IMR-90 (cell line): ENCODE measurements at regions not wholly inside any gene's neighbourhood (a gene's known extent, or its start where the extent isn't known, plus 50 kb on each side); places are given as distances from the start of the nearest gene placed in this dataset.

Experiments
- ATAC-seq: fragments of 200-7000 bp; cut with Tn5 transposase; 2 replicates; pipeline ENCODE4 v1.9.1; 2020; ENCODE audit warnings: low read depth, mild to moderate bottlenecking, moderate library complexity
- BruUV-seq: library from RNA; stranded (reverse); fragments of 400-500 nt; replicated peaks from 2 replicates; lab custom pipeline; 2021; lab: Mats Ljungman, UMichigan
- CTCF ChIA-PET: fragments of 300-600 bp; formaldehyde crosslinking; extraction: SDS; loops from one replicate; lab custom pipeline; 2021; ENCODE audit warnings: antibody characterized with exemption; lab: Yijun Ruan, JAX
- POLR2A ChIA-PET: fragments of 300-600 bp; sonication (Branson Sonifier 250); formaldehyde crosslinking; loops from one replicate; lab custom pipeline; 2022; ENCODE audit warnings: antibody characterized with exemption; ENCODE audit not compliant: unreplicated experiment; lab: Charles Lee
- DNase-seq: peaks from one replicate; pipeline ENCODE4 v3.0.0; 2013
- H2AFZ ChIP-seq: replicated peaks from 2 replicates; pipeline ENCODE3; 2013; ENCODE audit warnings: low read length, mild to moderate bottlenecking; ENCODE audit not compliant: poor library complexity
- H2AK5ac ChIP-seq: 2 replicates; pipeline ENCODE4 v1.6.1; 2013; ENCODE audit warnings: low read depth, low read length, inconsistent platforms
- H2AK9ac ChIP-seq: replicated peaks from 2 replicates; pipeline ENCODE3; 2013; ENCODE audit warnings: mild to moderate bottlenecking, low read depth, low read length, moderate library complexity; ENCODE audit not compliant: poor library complexity
- H2BK120ac ChIP-seq: 2 replicates; pipeline ENCODE4 v1.6.1; 2013; ENCODE audit warnings: low read depth, low read length, inconsistent platforms
- H2BK15ac ChIP-seq: 3 replicates; pipeline ENCODE4 v1.6.1; 2013; ENCODE audit warnings: low read depth, low read length, inconsistent platforms
- H2BK20ac ChIP-seq: 2 replicates; pipeline ENCODE4 v1.6.1; 2013; ENCODE audit warnings: low read depth, mild to moderate bottlenecking, inconsistent platforms, low read length, moderate library complexity
- H2BK5ac ChIP-seq: 2 replicates; pipeline ENCODE4 v1.6.1; 2013; ENCODE audit warnings: mild to moderate bottlenecking, low read depth, low read length, inconsistent platforms; ENCODE audit not compliant: poor library complexity, severe bottlenecking
- H3K14ac ChIP-seq: replicated peaks from 2 replicates; pipeline ENCODE4 v1.6.1; 2013; ENCODE audit warnings: low read depth, low read length, inconsistent platforms
- H3K18ac ChIP-seq: 2 replicates; pipeline ENCODE4 v1.6.1; 2013; ENCODE audit warnings: low read depth, low read length, control low read depth
- H3K23ac ChIP-seq: 2 replicates; pipeline ENCODE4 v1.6.1; 2013; ENCODE audit warnings: low read depth, low read length, inconsistent platforms
- H3K27ac ChIP-seq: 2 replicates; pipeline ENCODE4 v1.5.1; 2013; ENCODE audit warnings: mild to moderate bottlenecking, control low read depth, low read length; ENCODE audit not compliant: insufficient read depth
- H3K27me3 ChIP-seq: 2 replicates; pipeline ENCODE4 v1.6.1; 2013; ENCODE audit warnings: low read length; ENCODE audit not compliant: control insufficient read depth, insufficient read depth
- H3K36me3 ChIP-seq: 2 replicates; pipeline ENCODE4 v1.6.1; 2013; ENCODE audit warnings: low read length, mixed read lengths; ENCODE audit not compliant: control insufficient read depth, insufficient read depth
- H3K4ac ChIP-seq: 2 replicates; pipeline ENCODE4 v1.6.1; 2013; ENCODE audit warnings: low read depth, low read length, inconsistent platforms
- H3K4me1 ChIP-seq: 2 replicates; pipeline ENCODE4 v1.6.1; 2013; ENCODE audit warnings: low read length, mixed read lengths; ENCODE audit not compliant: control insufficient read depth, insufficient read depth
- H3K4me2 ChIP-seq: 2 replicates; pipeline ENCODE4 v1.6.1; 2013; ENCODE audit warnings: low read depth, mild to moderate bottlenecking, control low read depth, low read length, moderate library complexity
- H3K4me3 ChIP-seq: 2 replicates; pipeline ENCODE4 v1.5.1; 2013; ENCODE audit warnings: low read depth, mild to moderate bottlenecking, control low read depth, low read length, moderate library complexity; ENCODE audit not compliant: insufficient read depth
- H3K56ac ChIP-seq: 2 replicates; pipeline ENCODE4 v1.6.1; 2013; ENCODE audit warnings: low read length, inconsistent platforms; ENCODE audit not compliant: insufficient read depth; ENCODE audit errors: extremely low read depth
- H3K79me1 ChIP-seq, 2 experiments: 2 replicates each; pipeline ENCODE4 v1.6.1; 2013; ENCODE audit warnings: low read length in 2 of 2, inconsistent platforms in 1 of 2, low read depth in 1 of 2
- H3K9ac ChIP-seq: 2 replicates; pipeline ENCODE4 v1.6.1; 2013; ENCODE audit warnings: low read depth, low read length, control low read depth
- H3K9me1 ChIP-seq: 2 replicates; pipeline ENCODE4 v1.6.1; 2013; ENCODE audit warnings: low read length, inconsistent platforms; ENCODE audit not compliant: insufficient read depth
- H3K9me3 ChIP-seq: 2 replicates; pipeline ENCODE4 v1.6.1; 2013; ENCODE audit warnings: low read length; ENCODE audit not compliant: control insufficient read depth, insufficient read depth
- H4K20me1 ChIP-seq: 2 replicates; pipeline ENCODE4 v1.6.1; 2013; ENCODE audit warnings: low read length, inconsistent platforms; ENCODE audit not compliant: insufficient read depth
- H4K5ac ChIP-seq: 2 replicates; pipeline ENCODE4 v1.6.1; 2013; ENCODE audit warnings: mild to moderate bottlenecking, low read depth, low read length, control low read depth
- H4K8ac ChIP-seq, 2 experiments: 2 replicates each; pipeline ENCODE4 v1.6.1; 2013; ENCODE audit warnings: low read depth in 2 of 2, low read length in 2 of 2, control low read depth in 1 of 2, inconsistent platforms in 1 of 2
- H4K91ac ChIP-seq: 2 replicates; pipeline ENCODE4 v1.6.1; 2013; ENCODE audit warnings: low read depth, low read length, inconsistent platforms; ENCODE audit not compliant: insufficient read depth
- BHLHE40 ChIP-seq: fragments of 150-350 bp; IDR thresholded peaks from 2 replicates; pipeline ENCODE4 v1.6.1; 2016; ENCODE audit warnings: mild to moderate bottlenecking, low read depth, low read length
- CEBPB ChIP-seq: IDR thresholded peaks from 2 replicates; pipeline ENCODE4 v1.6.1; 2012; ENCODE audit warnings: low read depth, low read length, improper control_type of control experiment
- MXI1 ChIP-seq: IDR thresholded peaks from 2 replicates; pipeline ENCODE4 v1.6.1; 2012; ENCODE audit warnings: low read depth, mild to moderate bottlenecking, low read length, moderate library complexity, borderline replicate concordance
- WGBS, 2 experiments: methylation state at CpG; one replicate each; pipeline versions ENCODE4 v1.1.5 to v1.1.7; 2013; ENCODE audit warnings: missing lambda C conversion rate in 2 of 2; ENCODE audit not compliant: insufficient read length in 1 of 2; ENCODE audit errors: extremely low coverage in 2 of 2; 5-methylcytosine and 5-hydroxymethylcytosine counted together
- dilution Hi-C: fragments of 300-500 bp; cut with HindIII; formaldehyde crosslinking; loops from one replicate; pipeline ENCODE4 v1.14.3; 2018; ENCODE audit warnings: low sequenced_read_pairs; ENCODE audit not compliant: unreplicated experiment
- in situ Hi-C: fragments of 300-500 bp; cut with MboI; formaldehyde crosslinking; loops from 3 replicates; pipeline ENCODE4 v1.14.3; 2019; ENCODE audit warnings: low sequenced_read_pairs, inconsistent platforms, mixed read lengths
- intact Hi-C: fragments of 100-400 bp; cut with micrococcal nuclease; formaldehyde crosslinking; loops from 2 replicates; pipeline ENCODE4 v1.10.0; 2022

DNA sequence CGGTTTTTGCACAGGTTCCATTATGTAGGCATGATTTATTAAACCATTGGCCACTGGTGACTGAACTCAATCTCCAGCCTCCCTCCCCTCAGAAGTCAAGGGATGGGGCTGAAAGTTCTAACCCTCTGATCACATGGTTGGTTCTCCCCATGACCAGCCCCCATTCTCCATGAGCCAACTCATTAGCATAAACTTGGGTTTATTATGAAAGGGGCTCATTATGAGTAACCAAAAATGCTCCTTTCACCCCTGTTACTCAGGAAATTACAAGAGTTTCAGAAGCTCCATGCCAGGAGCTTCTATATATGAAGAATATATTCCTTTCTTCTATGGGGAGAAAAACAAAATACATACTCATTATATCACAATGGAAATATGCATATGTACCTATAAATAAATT, 555.3 kb downstream of the HS3ST4 start:
- H3K4me1 ChIP-seq = no peaks in the 10 kb centered on the region
- H3K4me3 ChIP-seq = no peak overlapping the region
- H2BK120ac ChIP-seq = no peak overlapping the region
- no peaks in the 10 kb centered on the region for H4K20me1 ChIP-seq
- no CpG with 5 or more reads among the region's 1 CpG for WGBS, 2 experiments
- no peak overlapping the region for H3K4me2 ChIP-seq
- intact Hi-C loops (no loop called here), dilution Hi-C loops (no loop called here), in situ Hi-C loops (no loop called here)
- no peak for TF ChIP-seq BHLHE40
- TF ChIP-seq MXI1 = no peak
- TF ChIP-seq CEBPB = no peak
- H2AFZ ChIP-seq = no peak overlapping the region
- no peak overlapping the region for H3K9ac ChIP-seq
- no peak overlapping the region for H2AK9ac ChIP-seq
- no peak for ATAC-seq
- peaks cover 5% of the 10 kb centered on the region for H3K9me3 ChIP-seq
- H2BK20ac ChIP-seq = no peak overlapping the region
- H3K23ac ChIP-seq = no peak overlapping the region
- no peak overlapping the region for H2BK15ac ChIP-seq
- no peak overlapping the region for H4K5ac ChIP-seq
- DNase-seq = no peak
- no peak overlapping the region for H3K4ac ChIP-seq
- H3K56ac ChIP-seq = no peak overlapping the region
- CTCF ChIA-PET = no interaction called here
- H4K8ac ChIP-seq = no peak overlapping the region
- no peak overlapping the region for H4K91ac ChIP-seq
- no peaks in the 10 kb centered on the region for H3K36me3 ChIP-seq
- H3K27ac ChIP-seq = no peak overlapping the region
- BruUV-seq = no TSS peak
- no peak overlapping the region for H3K18ac ChIP-seq
- H2AK5ac ChIP-seq = no peak overlapping the region
- no peak overlapping the region for H3K14ac ChIP-seq
- no peaks in the 10 kb centered on the region for H3K79me1 ChIP-seq
- H3K27me3 ChIP-seq = no peaks in the 10 kb centered on the region
- POLR2A ChIA-PET = no interaction called here
- H3K9me1 ChIP-seq = no peaks in the 10 kb centered on the region
- H2BK5ac ChIP-seq = no peak overlapping the region
